Mammary epithelial cell (primary cell): ENCODE measurements at regions not wholly inside any gene's neighbourhood (a gene's known extent, or its start where the extent isn't known, plus 50 kb on each side); places are given as distances from the start of the nearest gene placed in this dataset.

Source experiments
- CTCF ChIP-seq, 2 donors: IDR thresholded peaks in 1 of 2; conservative IDR thresholded peaks in 1 of 2; 2 replicates each; pipeline ENCODE4 v1.5.1; 2011 to 2012; ENCODE audit warnings: inconsistent platforms in 2 of 2, low read length in 2 of 2, mild to moderate bottlenecking in 2 of 2, control low read depth in 1 of 2, low read depth in 1 of 2; ENCODE audit not compliant: insufficient read depth in 1 of 2; ENCODE audit errors: extremely low read depth in 1 of 2
- EZH2 ChIP-seq: IDR thresholded peaks from 2 replicates; pipeline ENCODE4 v1.6.1; 2012; ENCODE audit warnings: low read length, inconsistent platforms, borderline replicate concordance

GRCh38 chr11:123316003-123316402 lies 114.1 kb upstream of the GRAMD1B start:
- no peak for TF ChIP-seq CTCF (conservative IDR thresholded peaks at IDR 0.05 in 1 of 2, IDR thresholded peaks at IDR 0.05 in 1 of 2; ENCODE audit: extremely low read depth in 1 of 2, insufficient read depth in 1 of 2, low read depth in 1 of 2, low read length in 2 of 2)
- TF ChIP-seq EZH2, result no peak
